PC-3 (cell line): ENCODE measurements at regions not wholly inside any gene's neighbourhood (a gene's known extent, or its start where the extent isn't known, plus 50 kb on each side); places are given as distances from the start of the nearest gene placed in this dataset.
"Not testable (repeated sequence)": the region's sequence is repeated elsewhere in the genome, so short reads cannot be mapped to it uniquely, and the experiment has no call there.

Experiments used
- CTCF ChIP-seq: fragments of 300-600 bp; sonication (generic); conservative IDR thresholded peaks from 2 replicates; pipeline ENCODE4 v1.5.1; 2017; ENCODE audit warnings: antibody characterized with exemption, low read depth, mild to moderate bottlenecking, low read length
- EZH2phosphoT487 ChIP-seq: fragments of 300-600 bp; sonication (generic); IDR thresholded peaks from 2 replicates; pipeline ENCODE4 v1.6.1; 2018; ENCODE audit warnings: mild to moderate bottlenecking, antibody characterized with exemption, low read length, borderline replicate concordance

DNA sequence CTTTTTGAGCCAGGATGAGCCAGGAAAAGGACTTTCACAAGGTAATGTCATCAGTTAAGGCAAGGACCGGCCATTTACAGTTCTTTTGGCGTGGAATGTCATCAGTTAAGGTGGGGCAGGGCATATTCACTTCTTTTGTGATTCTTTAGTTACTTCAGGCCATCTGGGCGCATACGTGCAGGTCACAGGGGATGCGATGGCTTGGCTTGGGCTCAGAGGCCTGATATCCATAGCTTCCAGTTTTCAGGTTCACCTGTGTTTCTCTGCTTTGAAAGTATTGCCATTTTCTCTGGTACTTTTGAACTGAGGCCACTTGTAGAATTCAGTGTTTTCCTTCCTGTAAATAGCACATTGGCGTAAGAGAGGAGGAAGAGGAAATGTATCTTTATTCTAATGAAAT lies 546.9 kb downstream of the NR2F2 start:
- not testable (repeated sequence) for TF ChIP-seq CTCF, EZH2phosphoT487
